Skeletal muscle cell (primary cell): ENCODE measurements at regions not wholly inside any gene's neighbourhood (a gene's known extent, or its start where the extent isn't known, plus 50 kb on each side); places are given as distances from the start of the nearest gene placed in this dataset.
"Not testable (repeated sequence)": the region's sequence is repeated elsewhere in the genome, so short reads cannot be mapped to it uniquely, and the experiment has no call there.

Experiments used
- DNase-seq: peaks from one replicate; pipeline ENCODE4 v3.0.0-alpha.2; 2010; ENCODE audit warnings: low read depth
- H3K4me3 ChIP-seq: 2 replicates; pipeline ENCODE4 v1.5.1; 2011; ENCODE audit warnings: low read depth, mild to moderate bottlenecking, control low read depth, low read length, moderate library complexity

DNA sequence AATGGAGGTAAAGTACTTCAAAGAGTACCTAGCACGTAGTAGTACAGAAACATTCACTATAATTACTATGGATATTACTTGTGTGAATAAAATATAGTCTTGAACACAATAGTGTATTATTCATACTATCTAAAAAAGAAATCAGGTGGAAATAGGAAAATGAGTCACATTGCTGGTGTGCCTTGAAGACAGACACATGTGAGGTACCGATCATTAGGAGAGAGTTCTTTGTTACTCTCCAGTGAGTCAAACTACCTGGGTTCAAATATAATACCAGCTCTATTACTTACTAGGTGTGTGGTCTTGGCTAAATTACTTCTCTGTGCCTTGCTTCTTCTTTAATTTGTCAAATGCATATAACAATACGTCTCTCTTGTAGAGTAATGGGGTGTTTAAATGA, 50.8 kb upstream of the BEND6 start:
- no peak overlapping the region for H3K4me3 ChIP-seq
- DNase-seq, result no peak

DNA sequence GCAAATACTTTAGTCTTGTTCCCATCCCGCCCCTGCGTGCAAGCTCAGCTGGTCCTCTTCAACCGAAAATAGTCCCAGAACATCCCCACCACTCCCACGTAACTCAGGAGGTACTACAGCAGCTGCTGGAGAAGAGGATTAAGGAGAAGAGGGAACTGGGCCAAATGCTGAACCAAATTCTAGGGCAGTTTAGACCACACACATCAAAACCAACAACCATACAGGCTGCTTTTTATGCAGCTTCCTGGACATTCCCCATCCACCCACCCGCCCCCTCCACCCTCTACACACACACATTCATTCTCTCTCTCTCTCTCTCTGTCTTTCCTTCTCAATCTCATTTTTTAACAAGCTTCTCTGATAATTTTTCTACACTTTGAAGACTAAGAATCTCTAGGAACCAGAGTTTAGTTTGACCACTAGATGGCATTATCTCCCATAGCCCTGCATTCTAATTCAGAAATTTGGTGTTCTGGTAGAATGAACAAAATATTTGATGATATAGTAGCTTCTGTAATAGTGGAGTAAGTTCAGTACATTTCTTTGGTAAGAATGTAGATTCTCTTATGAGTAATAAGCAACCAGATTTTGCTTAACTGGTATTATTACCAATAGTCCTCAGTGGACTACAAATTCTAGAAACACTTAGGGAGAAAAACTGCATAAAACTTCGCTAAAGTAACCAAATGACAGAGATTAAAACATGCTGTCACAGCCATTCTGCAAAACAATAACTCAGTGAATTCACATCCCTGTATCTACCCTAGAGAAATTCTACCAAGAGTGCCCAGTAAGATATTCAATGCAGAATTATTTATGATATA, 52.1 kb upstream of the BEND6 start:
- no peak overlapping the region for H3K4me3 ChIP-seq
- DNase-seq, result peak; percentile 87

DNA sequence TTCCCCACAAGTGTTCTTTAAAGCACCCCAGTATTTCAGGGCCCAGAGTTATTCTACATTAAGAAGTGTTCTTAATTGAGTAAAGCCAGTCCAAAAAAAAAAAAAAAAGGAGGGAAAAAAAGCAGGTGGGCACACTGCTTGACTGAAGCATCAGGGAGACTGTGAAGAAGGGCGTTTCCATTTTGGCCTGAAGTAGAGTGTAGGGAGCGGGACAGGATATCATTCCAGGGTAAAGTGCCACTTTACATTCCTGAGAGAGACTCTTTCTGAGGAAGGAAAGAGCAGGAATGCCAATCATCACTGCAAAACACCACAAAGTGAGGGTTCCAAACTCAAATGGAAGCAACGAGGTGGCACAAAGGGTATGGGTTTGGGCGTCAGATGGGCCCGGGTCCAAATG, 54.1 kb upstream of the BEND6 start:
- H3K4me3 ChIP-seq, result no peak overlapping the region
- no peak for DNase-seq

DNA sequence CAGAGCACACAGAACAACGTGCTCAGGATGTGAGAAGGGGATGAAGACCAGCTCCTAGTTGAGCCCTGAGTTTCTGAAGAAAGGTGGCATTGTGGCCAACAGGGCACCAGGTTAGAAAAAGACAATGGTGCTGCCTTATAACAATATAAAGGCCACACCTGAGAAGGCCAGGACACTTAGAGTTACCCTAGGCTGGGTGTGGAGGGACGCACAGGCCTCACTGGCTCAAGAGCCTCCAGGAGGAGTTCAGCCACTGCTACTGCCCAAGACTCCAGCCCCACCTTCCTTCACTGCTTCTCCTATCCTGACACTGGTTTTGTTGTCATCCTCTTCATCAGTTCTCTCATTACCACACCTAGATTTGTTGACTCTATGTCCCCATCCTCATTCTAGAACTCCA, 55.2 kb upstream of the BEND6 start:
- H3K4me3 ChIP-seq, result no peak overlapping the region
- no peak for DNase-seq

DNA sequence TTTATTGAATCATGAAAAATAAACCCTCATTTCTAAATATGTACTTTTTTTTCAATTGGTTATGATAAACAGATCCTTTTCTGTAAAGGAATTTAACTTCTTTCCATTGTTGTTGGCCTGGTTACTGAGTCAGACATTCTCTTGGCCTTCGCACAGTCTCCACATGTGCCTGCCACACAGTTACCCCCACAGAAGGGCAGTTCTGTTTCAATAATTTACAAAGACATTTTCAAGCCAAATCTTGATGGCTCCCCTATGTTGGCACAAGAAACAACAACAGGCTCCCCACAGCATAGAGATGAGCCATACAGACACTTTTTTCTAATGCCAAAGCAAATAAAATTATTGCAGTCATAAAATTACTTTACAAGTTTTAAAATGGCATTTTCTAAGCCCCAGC, 55.6 kb upstream of the BEND6 start:
- DNase-seq, result peak; percentile 8
- H3K4me3 ChIP-seq, result no peak overlapping the region

DNA sequence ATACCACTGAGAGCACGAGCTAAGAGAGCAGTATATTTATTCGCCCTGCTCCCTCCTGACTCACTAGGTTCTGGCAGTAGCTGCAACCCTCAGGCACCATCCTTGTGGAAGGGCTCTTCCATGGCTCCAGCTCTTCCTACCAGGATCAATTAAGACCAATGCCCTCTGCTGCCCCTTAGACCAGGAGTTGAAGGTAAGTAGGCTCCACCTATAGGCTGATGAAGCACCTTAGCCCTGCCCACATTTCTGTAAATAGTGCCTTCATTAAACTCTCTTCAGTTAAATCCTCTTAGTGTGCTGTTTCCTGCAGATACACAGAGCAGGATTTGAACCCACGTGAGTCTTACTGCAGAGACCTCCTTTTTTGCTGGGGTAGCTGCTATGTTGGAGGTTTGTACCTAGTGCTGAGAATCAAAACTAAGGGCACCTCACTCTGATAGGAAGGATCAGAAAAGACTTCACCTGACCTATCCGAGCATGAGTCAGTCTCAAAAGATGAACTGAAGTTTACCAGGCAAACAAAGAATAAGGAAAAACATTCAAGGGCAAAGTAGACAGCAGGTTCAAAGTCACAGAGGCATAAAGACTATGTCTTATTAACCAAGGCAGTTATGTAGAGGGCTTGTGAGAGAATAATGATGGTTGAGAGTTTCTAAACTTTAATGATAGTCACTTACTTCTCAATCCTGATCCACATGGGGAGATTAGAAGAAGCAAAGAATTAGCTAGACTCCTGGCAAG, 56.9 kb upstream of the BEND6 start:
- no peak for DNase-seq
- H3K4me3 ChIP-seq, result no peak overlapping the region

DNA sequence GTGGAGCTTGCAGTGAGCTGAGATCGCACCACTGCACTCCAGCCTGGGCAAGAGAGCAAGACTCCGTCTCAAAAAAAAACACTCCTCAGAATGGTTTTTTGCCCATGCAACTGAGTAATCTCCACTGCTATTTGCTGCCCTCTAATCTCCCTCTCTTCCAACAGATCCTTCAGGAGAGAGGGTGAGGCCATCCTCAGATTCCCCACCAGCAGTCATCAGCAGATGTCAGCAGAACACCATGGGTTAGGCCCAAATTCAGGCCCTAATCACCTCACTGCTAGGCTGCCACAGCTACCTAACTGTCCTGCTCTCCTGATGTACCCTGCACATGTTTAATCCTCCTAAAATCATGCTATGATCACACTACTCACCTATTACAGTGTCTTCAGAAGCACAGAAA, 63.2 kb upstream of the BEND6 start:
- H3K4me3 ChIP-seq, result no peak overlapping the region
- DNase-seq, result no peak

DNA sequence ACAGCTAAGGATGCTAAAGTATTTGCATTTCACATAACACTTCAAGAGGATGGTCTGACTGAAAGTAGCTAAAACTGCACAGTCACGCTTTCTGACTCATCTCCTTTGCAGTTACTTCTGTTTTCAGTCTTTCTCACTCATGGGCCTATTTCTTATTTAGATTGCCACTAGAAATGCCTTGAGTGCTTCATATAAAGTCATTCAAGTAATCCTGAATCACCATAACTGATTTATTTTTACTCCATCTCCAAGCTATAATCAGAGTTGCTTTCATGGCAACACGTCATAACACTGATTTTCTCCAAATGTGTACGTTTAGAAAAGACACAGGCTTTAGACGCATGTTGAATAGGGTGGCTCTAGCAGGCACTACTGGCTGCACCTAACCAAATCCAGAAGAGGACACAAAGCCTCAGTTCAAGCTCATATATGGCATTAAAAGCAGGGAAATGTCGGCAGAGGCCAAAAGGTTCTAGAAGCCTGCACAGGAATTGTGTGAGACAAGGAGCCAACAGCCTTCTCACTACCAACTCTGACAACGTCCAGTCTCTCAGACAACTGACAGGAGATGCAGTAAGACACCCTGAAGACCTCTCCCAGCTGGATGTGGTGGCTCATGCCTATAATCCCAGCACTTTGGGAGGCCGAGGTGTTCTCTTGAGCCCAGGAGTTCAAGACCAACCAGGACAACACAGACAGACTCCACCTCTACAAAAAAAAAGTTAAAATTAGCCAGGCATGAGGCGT, 64.1 kb upstream of the BEND6 start:
- DNase-seq, result peak; percentile 73
- no peak overlapping the region for H3K4me3 ChIP-seq

DNA sequence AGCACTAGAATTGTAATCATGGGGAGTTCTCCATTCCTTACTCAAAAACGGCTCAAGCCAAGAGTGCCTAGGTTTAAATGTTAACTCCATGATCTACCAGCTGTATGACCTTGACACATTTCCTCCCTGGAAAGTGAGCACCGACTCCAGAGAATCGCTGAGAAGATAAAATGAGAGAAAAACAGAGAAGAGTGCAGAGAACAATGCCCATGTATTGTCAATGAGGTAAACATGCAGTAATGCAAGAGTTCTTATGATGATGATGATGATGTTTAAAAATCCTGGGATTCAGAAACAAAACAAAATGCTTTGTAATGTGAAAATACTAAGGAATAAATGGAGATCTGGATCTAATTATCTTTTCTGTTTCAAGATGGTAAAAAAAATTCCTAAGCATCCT, 64.8 kb upstream of the BEND6 start:
- DNase-seq, result no peak
- H3K4me3 ChIP-seq, result no peak overlapping the region

DNA sequence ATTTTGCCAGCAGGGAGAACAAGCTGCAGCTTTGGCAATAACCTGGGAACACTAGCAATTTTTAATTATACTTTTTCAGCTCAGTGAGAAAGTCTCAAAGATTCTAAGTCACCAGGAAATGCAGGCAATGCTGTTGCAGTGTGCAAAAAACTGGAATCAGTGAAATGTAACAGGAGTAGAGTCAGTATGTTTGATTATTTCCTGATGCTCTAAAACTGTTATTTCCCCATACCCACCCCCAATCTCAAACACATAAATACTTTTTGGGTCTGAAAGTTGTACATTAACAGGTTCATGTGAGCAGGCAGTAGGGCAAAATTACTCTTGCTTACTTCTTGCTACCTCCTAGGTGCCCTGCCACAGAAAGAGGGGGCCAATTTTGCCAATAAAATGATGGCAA, 65.4 kb upstream of the BEND6 start:
- DNase-seq, result no peak

DNA sequence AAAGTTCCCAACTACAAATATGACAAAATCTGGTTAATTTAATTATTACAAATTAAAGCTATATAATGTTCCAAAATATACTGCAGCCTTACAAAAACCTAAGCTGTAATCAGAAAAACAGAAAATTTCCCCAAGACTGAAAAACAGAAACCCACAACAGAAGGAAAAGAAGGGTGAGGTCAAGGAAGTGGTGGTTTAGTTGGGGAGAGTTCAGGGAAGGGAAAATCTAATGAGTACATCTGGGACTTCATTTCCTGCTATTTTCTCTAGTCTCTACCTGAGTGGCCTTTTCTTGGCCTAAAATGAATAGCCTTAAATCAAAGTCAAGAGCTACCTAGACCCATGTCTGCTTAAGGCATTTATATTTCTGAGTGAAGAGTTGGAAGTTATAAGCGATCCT, 66.2 kb upstream of the BEND6 start:
- no peak overlapping the region for H3K4me3 ChIP-seq
- DNase-seq, result no peak

More for the DNA sequence above, 65.4 kb upstream of the BEND6 start:
- H3K4me3 ChIP-seq, result no peak overlapping the region

DNA sequence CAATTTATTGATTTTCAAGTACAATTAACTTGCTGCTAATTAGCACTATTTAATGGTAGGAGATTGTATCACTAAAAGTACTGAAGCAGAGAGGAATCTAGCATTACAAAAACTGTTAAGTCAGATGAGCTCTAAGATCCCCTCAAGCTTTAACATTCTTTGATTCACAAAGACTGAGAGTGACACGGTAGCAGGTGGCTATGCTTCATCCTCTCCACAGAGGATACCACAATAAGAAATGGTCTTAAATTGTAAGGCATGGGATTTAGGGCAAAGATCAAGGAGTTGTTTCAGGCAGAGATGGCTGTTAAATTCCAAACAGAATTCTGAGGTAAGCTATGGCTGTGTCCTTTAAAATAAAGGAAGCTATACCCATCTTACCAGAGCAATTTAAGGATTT, 67.8 kb upstream of the BEND6 start:
- no peak overlapping the region for H3K4me3 ChIP-seq
- no peak for DNase-seq

DNA sequence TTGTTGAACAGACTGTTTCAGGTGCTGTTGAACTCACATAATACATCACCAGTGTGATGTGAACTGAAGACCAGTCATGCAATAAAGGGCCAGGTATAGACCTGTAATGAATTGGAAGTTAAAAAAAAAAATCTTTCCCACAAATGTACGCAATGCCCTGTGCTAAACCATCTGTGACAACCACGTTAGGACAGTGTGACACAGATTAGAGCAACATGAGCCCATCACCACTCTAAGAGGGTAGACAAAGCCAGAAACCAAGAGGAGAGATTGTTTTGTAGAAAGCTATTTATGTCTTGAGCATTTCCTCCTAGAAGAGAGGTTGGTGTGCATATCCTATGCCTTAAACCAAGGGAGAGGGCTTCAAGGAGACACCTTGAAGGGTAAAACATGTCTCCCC, 77.0 kb upstream of the BEND6 start:
- DNase-seq, result no peak
- H3K4me3 ChIP-seq, result no peak overlapping the region

DNA sequence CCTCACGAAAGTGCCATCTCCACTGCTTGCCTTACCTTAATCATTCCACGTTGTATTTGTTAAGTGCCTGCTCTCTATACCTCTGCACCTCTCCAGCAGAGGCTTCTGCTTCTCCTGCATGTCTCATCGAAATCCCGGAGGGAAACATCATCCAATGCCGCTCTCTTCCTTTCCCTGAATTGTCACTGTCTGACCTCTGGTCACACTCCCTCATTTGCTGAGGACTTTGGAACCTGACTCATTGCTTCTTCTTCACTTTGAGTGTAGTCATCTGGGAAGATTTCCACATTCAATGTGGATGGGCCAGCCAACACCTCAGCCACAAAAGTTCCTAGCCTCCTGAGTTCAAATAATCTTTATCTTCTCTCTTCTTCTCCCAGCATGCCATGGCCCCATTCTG, 78.9 kb upstream of the BEND6 start:
- DNase-seq, result no peak
- H3K4me3 ChIP-seq, result no peak overlapping the region

DNA sequence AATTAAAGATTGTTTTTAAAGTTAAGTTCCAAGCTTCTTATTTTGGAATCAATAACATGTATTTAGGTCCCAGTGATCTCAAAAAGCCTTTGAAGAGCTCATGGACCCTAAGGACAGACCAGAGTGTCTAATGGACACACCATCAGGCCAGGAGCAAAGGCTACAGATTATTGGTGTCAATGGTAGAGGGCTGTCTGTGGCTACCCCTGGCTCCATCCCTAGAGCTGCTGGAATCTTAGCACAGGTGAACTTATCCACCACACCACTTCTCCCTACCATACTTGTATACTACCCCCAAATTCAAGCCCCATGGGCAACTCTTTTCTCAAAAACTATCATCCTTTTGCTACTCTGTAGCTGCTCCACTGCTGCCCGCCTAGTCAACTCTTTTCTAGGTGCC, 79.4 kb upstream of the BEND6 start:
- no peak overlapping the region for H3K4me3 ChIP-seq
- no peak for DNase-seq

DNA sequence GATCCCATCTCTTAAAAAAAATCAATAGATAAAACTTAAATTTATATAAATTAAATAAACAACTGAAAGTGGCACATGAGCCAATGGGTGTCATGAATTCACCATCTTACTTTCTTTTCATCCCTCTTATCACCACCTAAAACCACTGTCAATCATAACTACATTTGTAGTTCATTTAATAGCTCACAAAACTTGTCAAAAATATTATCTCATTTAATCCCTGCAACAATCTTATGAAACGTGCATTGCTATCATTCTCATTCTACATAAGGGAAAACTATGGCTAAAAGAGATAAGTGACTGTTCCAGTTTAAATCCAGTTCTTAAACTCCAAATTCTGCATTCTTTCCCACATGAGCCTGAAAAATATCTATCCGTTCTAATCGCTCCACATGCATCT, 80.6 kb upstream of the BEND6 start:
- no peak for DNase-seq

DNA sequence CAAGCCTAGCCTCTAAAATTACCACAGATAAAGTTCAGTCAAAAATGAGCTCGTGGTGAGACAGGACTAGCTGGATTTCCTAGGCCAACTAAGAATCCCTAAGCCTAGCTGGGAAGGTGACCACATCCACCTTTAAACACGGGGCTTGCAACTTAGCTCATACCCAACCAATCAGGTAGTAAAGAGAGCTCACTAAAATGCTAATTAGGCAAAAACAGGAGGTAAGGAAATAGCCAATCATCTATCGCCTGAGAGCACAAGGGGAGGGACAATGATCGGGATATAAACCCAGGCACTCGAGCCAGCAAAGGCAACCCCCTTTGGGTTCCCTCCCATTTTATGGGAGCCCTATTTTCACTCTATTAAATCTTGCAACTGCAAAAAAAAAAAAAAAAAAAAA, 84.9 kb upstream of the BEND6 start:
- DNase-seq, H3K4me3 ChIP-seq: not testable (repeated sequence)

More for the DNA sequence above, 80.6 kb upstream of the BEND6 start:
- no peak overlapping the region for H3K4me3 ChIP-seq

DNA sequence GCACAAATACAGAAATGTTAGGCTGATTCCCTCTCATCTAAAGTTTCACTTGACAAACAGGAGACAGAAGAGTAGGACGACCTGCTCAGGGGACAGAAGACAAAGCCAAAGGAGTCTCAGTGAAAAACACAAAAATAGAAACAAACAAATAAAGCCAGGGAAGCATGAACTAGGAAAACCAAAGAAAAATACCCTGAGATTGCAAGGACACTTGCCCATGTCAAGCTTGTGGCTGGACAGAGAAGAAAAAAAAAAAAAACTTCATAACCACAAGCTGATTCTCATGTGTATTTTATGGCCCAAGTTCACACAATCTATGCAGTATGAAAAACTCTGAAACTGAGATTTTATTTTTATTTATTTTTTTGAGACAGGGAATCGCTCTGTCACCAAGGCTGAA, 85.6 kb upstream of the BEND6 start:
- DNase-seq, result no peak
- no peak overlapping the region for H3K4me3 ChIP-seq

DNA sequence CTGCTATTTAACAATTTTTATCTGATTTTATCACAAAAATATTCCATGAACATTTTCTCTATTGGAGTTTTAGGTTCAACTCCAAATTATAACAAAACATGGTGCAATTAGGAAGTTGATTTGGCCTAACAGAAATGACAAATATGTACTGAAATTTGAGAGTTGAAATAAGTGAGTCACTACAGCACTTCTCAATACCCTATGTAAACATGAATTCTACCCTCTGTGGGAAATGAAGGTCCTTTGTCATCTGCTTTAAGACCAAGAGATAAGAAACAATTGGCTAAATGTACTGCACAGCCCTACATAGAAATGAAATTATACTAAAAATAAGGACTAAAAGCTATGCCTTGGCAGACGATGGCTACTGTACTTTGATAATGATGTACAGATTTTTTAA, 86.2 kb upstream of the BEND6 start:
- peak; percentile 67 for DNase-seq
- no peak overlapping the region for H3K4me3 ChIP-seq

DNA sequence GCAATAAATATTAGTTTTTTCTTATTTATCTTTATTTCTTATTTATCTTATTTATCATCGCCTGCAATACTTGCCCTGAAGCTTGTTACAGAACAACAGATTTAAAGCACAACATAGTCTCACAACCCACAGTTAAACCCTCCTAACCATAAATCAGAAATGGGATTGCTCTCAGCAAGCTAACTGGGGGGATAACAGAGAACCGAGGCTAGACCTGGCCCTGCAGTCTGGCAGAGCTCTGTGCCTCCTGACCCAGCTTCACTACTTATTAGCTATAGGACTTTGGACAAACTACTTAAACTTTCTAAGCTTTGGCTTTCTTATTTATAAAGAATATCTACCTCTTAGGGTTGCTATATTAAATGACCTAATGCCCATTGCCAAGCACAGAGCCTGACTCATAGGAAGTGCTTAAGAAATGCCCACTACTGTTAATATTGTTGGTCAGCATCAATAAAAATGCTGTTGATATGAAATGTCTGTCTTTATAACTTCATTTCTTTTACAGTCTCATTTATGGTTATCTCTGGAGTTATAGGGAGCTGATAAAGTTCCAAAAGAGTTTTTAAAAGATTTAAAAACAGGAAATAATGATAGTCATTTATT, 87.9 kb upstream of the BEND6 start:
- no peak overlapping the region for H3K4me3 ChIP-seq
- no peak for DNase-seq
